ENCODE measurements at regions not wholly inside any gene's neighbourhood (a gene's known extent, or its start where the extent isn't known, plus 50 kb on each side); places are given as distances from the start of the nearest gene placed in this dataset.

- DNase-seq (no peak), ATAC-seq (no peak)
- Histone ChIP-seq H3K27me3 (ENCODE audit: low read length) (no peaks in the 10 kb centered on the region), H3F3A (ENCODE audit: low read length, unreplicated experiment) (no peaks in the 10 kb centered on the region), H3K9me3 (ENCODE audit: low read length) (no peaks in the 10 kb centered on the region), H2AFZ (ENCODE audit: low read length) (no peak overlapping the region), H3K4me3 (ENCODE audit: low read length) (no peak overlapping the region), H3K9ac (ENCODE audit: low read length) (no peak overlapping the region), H3K27ac (ENCODE audit: low read length) (no peak overlapping the region), H3K4me1 (ENCODE audit: insufficient read depth, low read length) (no peaks in the 10 kb centered on the region), H3K4me2 (ENCODE audit: low read length) (no peak overlapping the region), H3K79me2 (ENCODE audit: low read length) (no peaks in the 10 kb centered on the region), H3K9me2 (replicated peaks; ENCODE audit: low read length) (no peaks in the 10 kb centered on the region), H4K20me1 (ENCODE audit: low read length) (no peaks in the 10 kb centered on the region), H3K36me3 (ENCODE audit: low read depth, low read length) (no peaks in the 10 kb centered on the region)
- no TSS peak for BruUV-seq (replicated peaks)
- intact Hi-C loops (cut with micrococcal nuclease) = no loop called here
- TF ChIP-seq EZH2phosphoT487 (IDR thresholded peaks at IDR 0.05; ENCODE audit: borderline replicate concordance, low read length) = no peak
- TF ChIP-seq CTCF (conservative IDR thresholded peaks at IDR 0.05; ENCODE audit: low read depth, low read length) = no peak
- ChIA-PET CTCF (no interaction called here), POLR2A (ENCODE audit: unreplicated experiment) (no interaction called here)
Measured at GRCh38 chr7:67597161-67597560, 600.5 kb downstream of the TYW1 start.

GRCh38 chr7:67598469-67598868, 601.8 kb downstream of the TYW1 start:
- no TSS peak for BruUV-seq (replicated peaks)
- Histone ChIP-seq H3K4me2 (ENCODE audit: low read length) (no peak overlapping the region), H3K9me2 (replicated peaks; ENCODE audit: low read length) (no peaks in the 10 kb centered on the region), H3K36me3 (ENCODE audit: low read depth, low read length) (no peaks in the 10 kb centered on the region), H3K4me1 (ENCODE audit: insufficient read depth, low read length) (no peaks in the 10 kb centered on the region), H3K4me3 (ENCODE audit: low read length) (no peak overlapping the region), H3K9me3 (ENCODE audit: low read length) (no peaks in the 10 kb centered on the region), H3K9ac (ENCODE audit: low read length) (no peak overlapping the region), H2AFZ (ENCODE audit: low read length) (no peak overlapping the region), H4K20me1 (ENCODE audit: low read length) (no peaks in the 10 kb centered on the region), H3F3A (ENCODE audit: low read length, unreplicated experiment) (no peaks in the 10 kb centered on the region), H3K79me2 (ENCODE audit: low read length) (no peaks in the 10 kb centered on the region), H3K27me3 (ENCODE audit: low read length) (no peaks in the 10 kb centered on the region), H3K27ac (ENCODE audit: low read length) (no peak overlapping the region)
- DNase-seq (no peak), ATAC-seq (no peak)
- CTCF ChIA-PET = no interaction called here
- TF ChIP-seq CTCF (conservative IDR thresholded peaks at IDR 0.05; ENCODE audit: low read depth, low read length) (no peak), EZH2 (IDR thresholded peaks at IDR 0.05; ENCODE audit: low read length, unreplicated experiment) (no peak), EZH2phosphoT487 (IDR thresholded peaks at IDR 0.05; ENCODE audit: borderline replicate concordance, low read length) (no peak)
- POLR2A ChIA-PET (ENCODE audit: unreplicated experiment) = no interaction called here
- intact Hi-C loops (cut with micrococcal nuclease) = no loop called here

- Histone ChIP-seq H3K9me3 (ENCODE audit: low read length) (no peaks in the 10 kb centered on the region), H3K79me2 (ENCODE audit: low read length) (no peaks in the 10 kb centered on the region), H3K9ac (ENCODE audit: low read length) (no peak overlapping the region), H3F3A (ENCODE audit: low read length, unreplicated experiment) (no peaks in the 10 kb centered on the region), H3K27me3 (ENCODE audit: low read length) (no peaks in the 10 kb centered on the region), H3K4me3 (ENCODE audit: low read length) (no peak overlapping the region), H3K9me2 (replicated peaks; ENCODE audit: low read length) (no peaks in the 10 kb centered on the region), H4K20me1 (ENCODE audit: low read length) (no peaks in the 10 kb centered on the region), H3K4me1 (ENCODE audit: insufficient read depth, low read length) (no peaks in the 10 kb centered on the region), H3K36me3 (ENCODE audit: low read depth, low read length) (no peaks in the 10 kb centered on the region), H3K4me2 (ENCODE audit: low read length) (no peak overlapping the region), H3K27ac (ENCODE audit: low read length) (no peak overlapping the region), H2AFZ (ENCODE audit: low read length) (no peak overlapping the region)
- BruUV-seq (replicated peaks) = no TSS peak
- ChIA-PET POLR2A (ENCODE audit: unreplicated experiment) (no interaction called here), CTCF (no interaction called here)
- ATAC-seq (no peak), DNase-seq (no peak)
- TF ChIP-seq EZH2 (IDR thresholded peaks at IDR 0.05; ENCODE audit: low read length, unreplicated experiment) = no peak
- TF ChIP-seq EZH2phosphoT487 (IDR thresholded peaks at IDR 0.05; ENCODE audit: borderline replicate concordance, low read length) = no peak
- TF ChIP-seq CTCF (conservative IDR thresholded peaks at IDR 0.05; ENCODE audit: low read depth, low read length) = no peak
- intact Hi-C loops (cut with micrococcal nuclease) = no loop called here
Measured at GRCh38 chr7:67599331-67600062, 602.9 kb downstream of the TYW1 start.
